OCI-LY1 (cell line): ENCODE measurements at regions not wholly inside any gene's neighbourhood (a gene's known extent, or its start where the extent isn't known, plus 50 kb on each side); places are given as distances from the start of the nearest gene placed in this dataset.

Experiments used
- EZH2 ChIP-seq: fragments of 200-600 bp; sonication (generic), shearing (Covaris generic); IDR thresholded peaks from 2 replicates; pipeline ENCODE4 v1.8.0; 2017; ENCODE audit warnings: borderline replicate concordance, mixed run types, mild to moderate bottlenecking, antibody characterized with exemption, low read length, moderate library complexity, mixed read lengths
- TF ChIP-seq, protein P1 (sequence below): fragments of 200-600 bp; sonication (generic), shearing (Covaris generic); IDR thresholded peaks from 2 replicates; pipeline ENCODE4 v1.5.1; 2017; ENCODE audit warnings: mild to moderate bottlenecking, antibody characterized with exemption, low read length, moderate library complexity, mixed read lengths

DNA sequence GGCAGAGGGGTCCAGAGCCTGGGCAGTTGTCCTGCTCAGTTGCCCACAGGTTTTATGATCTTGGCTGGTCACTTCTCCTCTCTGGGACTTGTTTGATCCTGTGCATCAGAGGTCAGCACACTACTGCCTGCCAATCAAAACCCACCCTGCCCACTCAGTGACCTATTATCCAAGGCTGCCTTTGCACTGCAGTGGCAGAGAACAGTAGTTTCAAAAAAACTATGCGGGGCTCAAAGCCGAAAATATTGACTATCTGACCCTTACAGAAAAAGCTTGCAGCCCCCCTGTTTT is 218.2 kb downstream of the CYP26B1 start:
- TF ChIP-seq, protein P1, sequence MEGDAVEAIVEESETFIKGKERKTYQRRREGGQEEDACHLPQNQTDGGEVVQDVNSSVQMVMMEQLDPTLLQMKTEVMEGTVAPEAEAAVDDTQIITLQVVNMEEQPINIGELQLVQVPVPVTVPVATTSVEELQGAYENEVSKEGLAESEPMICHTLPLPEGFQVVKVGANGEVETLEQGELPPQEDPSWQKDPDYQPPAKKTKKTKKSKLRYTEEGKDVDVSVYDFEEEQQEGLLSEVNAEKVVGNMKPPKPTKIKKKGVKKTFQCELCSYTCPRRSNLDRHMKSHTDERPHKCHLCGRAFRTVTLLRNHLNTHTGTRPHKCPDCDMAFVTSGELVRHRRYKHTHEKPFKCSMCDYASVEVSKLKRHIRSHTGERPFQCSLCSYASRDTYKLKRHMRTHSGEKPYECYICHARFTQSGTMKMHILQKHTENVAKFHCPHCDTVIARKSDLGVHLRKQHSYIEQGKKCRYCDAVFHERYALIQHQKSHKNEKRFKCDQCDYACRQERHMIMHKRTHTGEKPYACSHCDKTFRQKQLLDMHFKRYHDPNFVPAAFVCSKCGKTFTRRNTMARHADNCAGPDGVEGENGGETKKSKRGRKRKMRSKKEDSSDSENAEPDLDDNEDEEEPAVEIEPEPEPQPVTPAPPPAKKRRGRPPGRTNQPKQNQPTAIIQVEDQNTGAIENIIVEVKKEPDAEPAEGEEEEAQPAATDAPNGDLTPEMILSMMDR: no peak
- no peak for TF ChIP-seq EZH2
